ENCODE measurements at regions not wholly inside any gene's neighbourhood (a gene's known extent, or its start where the extent isn't known, plus 50 kb on each side); places are given as distances from the start of the nearest gene placed in this dataset.
"Not testable (repeated sequence)": the region's sequence is repeated elsewhere in the genome, so short reads cannot be mapped to it uniquely, and the experiment has no call there.

DNA sequence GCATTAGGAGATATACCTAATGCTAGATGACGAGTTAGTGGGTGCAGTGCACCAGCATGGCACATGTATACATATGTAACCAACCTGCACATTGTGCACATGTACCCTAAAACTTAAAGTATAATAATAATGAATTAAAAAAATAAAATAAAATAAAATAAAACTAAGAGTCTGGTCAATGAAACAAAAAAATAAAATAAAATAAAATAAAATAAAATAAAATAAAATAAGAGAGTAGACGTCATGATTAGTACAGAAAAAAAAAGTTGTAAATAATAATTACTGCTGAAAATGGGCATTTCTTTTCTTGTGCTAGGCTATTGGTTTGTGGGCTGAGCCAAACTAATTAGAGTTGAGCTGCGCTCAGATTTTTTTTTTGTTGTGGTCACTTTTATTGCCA lies 362.8 kb downstream of the CYLC2 start:
- H3K23ac ChIP-seq (ENCODE audit: insufficient read length); H4K5ac ChIP-seq (ENCODE audit: insufficient read length, low read depth, low read length); CTCF ChIA-PET (ENCODE audit: partially characterized antibody); H4K8ac ChIP-seq (ENCODE audit: extremely low read depth, insufficient read depth, low read length); H2BK5ac ChIP-seq (ENCODE audit: low read depth, low read length); H3K23me2 ChIP-seq (ENCODE audit: low read depth, low read length); H3K36me3 ChIP-seq (ENCODE audit: control insufficient read depth in 2 of 4, insufficient read depth in 4 of 4, low read length in 3 of 4); H2BK12ac ChIP-seq (ENCODE audit: low read depth, low read length); H2AK5ac ChIP-seq (ENCODE audit: low read depth, low read length); H2AFZ ChIP-seq (ENCODE audit: low read length); H3K56ac ChIP-seq (replicated peaks; ENCODE audit: insufficient read length, low read depth, low read length); H3K9ac ChIP-seq (replicated peaks in 1 of 4; ENCODE audit: extremely low read depth in 1 of 4, low read depth in 3 of 4, low read length in 3 of 4); FAIRE-seq; H4K20me1 ChIP-seq (replicated peaks in 1 of 2; ENCODE audit: control insufficient read depth in 1 of 2, insufficient read depth in 2 of 2, low read length in 2 of 2); H3K79me1 ChIP-seq (ENCODE audit: low read depth, low read length); DNase-seq (ENCODE audit: low read depth in 1 of 2, low spot score in 2 of 2); H3K9me3 ChIP-seq (ENCODE audit: insufficient read depth in 2 of 2, low read depth in 1 of 2, low read length in 1 of 2); H3K27me3 ChIP-seq (replicated peaks in 1 of 4; ENCODE audit: control insufficient read depth in 3 of 4, extremely low read depth in 1 of 4, insufficient read depth in 3 of 4, low read length in 3 of 4); H3K79me2 ChIP-seq (ENCODE audit: control insufficient read depth in 1 of 2, insufficient read depth in 2 of 2, low read length in 2 of 2); H3K4me1 ChIP-seq (replicated peaks in 1 of 4; ENCODE audit: control insufficient read depth in 3 of 4, insufficient read depth in 4 of 4, low read length in 3 of 4); H3K4me2 ChIP-seq (ENCODE audit: insufficient read depth in 1 of 2, low read depth in 2 of 2, low read length in 2 of 2); H3K4me3 ChIP-seq (ENCODE audit: extremely low read depth in 1 of 4, insufficient read depth in 2 of 4, low read depth in 3 of 4, low read length in 4 of 4); H2BK15ac ChIP-seq (ENCODE audit: low read length); H4K91ac ChIP-seq (replicated peaks; ENCODE audit: insufficient read length, low read length); H2BK120ac ChIP-seq (replicated peaks; ENCODE audit: low read depth, low read length); H3K18ac ChIP-seq (ENCODE audit: extremely low read depth, low read length); H3K4ac ChIP-seq (replicated peaks; ENCODE audit: insufficient read length, low read depth, low read length); H2BK20ac ChIP-seq (ENCODE audit: low read length); H3K14ac ChIP-seq (ENCODE audit: insufficient read length); POLR2A ChIA-PET (ENCODE audit: partially characterized antibody); H3K27ac ChIP-seq (ENCODE audit: low read depth, low read length): not testable (repeated sequence)
- 94% methylated on average over 2 of the region's 3 CpGs; no CpG with 5 or more reads in 1 of the 2 experiments for WGBS, 2 experiments (ENCODE audit: extremely low coverage in 1 of 2, insufficient coverage in 1 of 2, insufficient read length in 1 of 2, insufficient replicate concordance in 2 of 2, low coverage in 1 of 2, low lambda C conversion rate in 2 of 2, missing lambda C conversion rate in 1 of 2)
